Effector memory CD8-positive, alpha-beta T cell (primary cell): ENCODE measurements at regions not wholly inside any gene's neighbourhood (a gene's known extent, or its start where the extent isn't known, plus 50 kb on each side); places are given as distances from the start of the nearest gene placed in this dataset.
"Not testable (repeated sequence)": the region's sequence is repeated elsewhere in the genome, so short reads cannot be mapped to it uniquely, and the experiment has no call there.

Experiments used
- ATAC-seq: fragments of 150-1000 bp; cut with Tn5 transposase; replicated peaks from 2 replicates; pipeline ENCODE4 v1.10.0; 2021; ENCODE audit warnings: mild to moderate bottlenecking, moderate library complexity
- DNase-seq, 3 experiments: peaks; one replicate each; pipeline ENCODE4 v3.0.0; 2021
- H3K27ac Mint-ChIP-seq, 2 donors: one replicate each; pipeline ENCODE4 v1.8.0; 2022; ENCODE audit warnings: mild to moderate bottlenecking in 2 of 2, mixed read lengths in 2 of 2, moderate library complexity in 2 of 2
- H3K27me3 Mint-ChIP-seq, 2 donors: one replicate each; pipeline ENCODE4 v1.8.0; 2022; ENCODE audit warnings: mixed read lengths in 2 of 2
- H3K36me3 Mint-ChIP-seq: one replicate; pipeline ENCODE4 v1.8.0; 2022; ENCODE audit warnings: mild to moderate bottlenecking, moderate library complexity, mixed read lengths; ENCODE audit not compliant: insufficient read depth
- H3K4me1 Mint-ChIP-seq, 2 donors: one replicate each; pipeline ENCODE4 v1.8.0; 2022; ENCODE audit warnings: low read depth in 2 of 2, mixed read lengths in 2 of 2
- H3K4me3 Mint-ChIP-seq, 2 donors: one replicate each; pipeline ENCODE4 v1.8.0; 2022; ENCODE audit warnings: mild to moderate bottlenecking in 2 of 2, mixed read lengths in 2 of 2, moderate library complexity in 2 of 2
- H3K9me3 Mint-ChIP-seq, 2 donors: one replicate each; pipeline ENCODE4 v1.8.0; 2022; ENCODE audit warnings: mixed read lengths in 2 of 2

DNA sequence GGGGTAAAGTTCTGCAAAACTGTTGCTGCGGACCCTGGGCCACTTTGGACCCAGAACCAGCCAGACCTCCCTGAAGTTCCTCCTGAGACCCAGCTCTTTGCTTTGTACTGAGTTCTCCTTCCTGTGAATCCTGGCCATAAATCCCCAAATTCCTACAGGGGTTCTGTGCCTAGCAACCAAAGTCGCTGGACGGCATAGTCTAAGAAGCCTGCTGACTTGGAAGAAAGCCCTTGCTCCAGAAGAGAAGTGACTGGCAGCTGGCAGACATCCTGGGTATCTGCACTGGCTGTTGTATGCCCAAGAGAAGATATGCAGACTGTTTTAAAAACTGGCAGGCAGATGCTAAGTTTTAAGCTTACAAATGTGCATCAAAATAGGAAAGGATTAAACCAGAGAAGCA is 99.9 kb upstream of the SLC24A4 start:
- H3K9me3 Mint-ChIP-seq, result no peaks in the 10 kb centered on the region
- H3K27ac Mint-ChIP-seq, result no peak overlapping the region
- H3K4me1 Mint-ChIP-seq, result peaks cover 0 to 6% of the 10 kb centered on the region in 2 donors
- no peaks in the 10 kb centered on the region for H3K36me3 Mint-ChIP-seq
- no peak for ATAC-seq
- H3K27me3 Mint-ChIP-seq, result peaks cover 5 to 7% of the 10 kb centered on the region in 2 donors
- DNase-seq, result no peak
- H3K4me3 Mint-ChIP-seq, result no peak overlapping the region

DNA sequence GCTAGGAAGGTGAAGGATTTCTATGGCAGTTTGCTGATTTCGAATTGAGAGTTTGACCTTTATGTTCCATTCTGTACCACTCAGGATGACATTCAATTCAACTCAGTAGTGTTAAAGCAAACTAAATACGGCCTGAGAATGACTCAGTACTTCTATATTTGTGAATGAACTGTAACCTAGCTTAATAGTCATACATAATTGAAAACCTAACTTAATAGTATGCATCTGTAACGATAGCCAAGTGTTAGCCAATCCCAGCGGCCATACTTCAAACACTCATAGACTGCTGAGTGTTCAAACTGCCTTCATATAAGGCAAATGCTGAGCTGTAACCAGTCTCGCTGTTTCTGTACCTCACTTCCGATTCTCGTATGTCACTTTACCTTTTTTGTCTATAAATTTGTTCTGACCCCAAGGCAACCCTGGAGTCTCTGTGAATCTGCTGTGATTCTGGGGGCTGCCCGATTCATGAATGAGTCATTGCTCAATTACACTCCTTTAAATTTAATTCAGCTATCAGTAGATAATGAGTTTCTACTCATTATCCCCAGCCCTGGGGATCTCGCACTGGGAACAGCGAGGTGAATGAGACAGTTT is 98.5 kb upstream of the SLC24A4 start:
- no peaks in the 10 kb centered on the region for H3K36me3 Mint-ChIP-seq
- DNase-seq, result no peak
- peaks cover 0 to 6% of the 10 kb centered on the region in 2 donors for H3K4me1 Mint-ChIP-seq
- no peak for ATAC-seq
- no peak overlapping the region for H3K27ac Mint-ChIP-seq
- no peaks in the 10 kb centered on the region for H3K9me3 Mint-ChIP-seq
- H3K27me3 Mint-ChIP-seq, result peaks cover 7 to 9% of the 10 kb centered on the region in 2 donors
- no peak overlapping the region for H3K4me3 Mint-ChIP-seq

DNA sequence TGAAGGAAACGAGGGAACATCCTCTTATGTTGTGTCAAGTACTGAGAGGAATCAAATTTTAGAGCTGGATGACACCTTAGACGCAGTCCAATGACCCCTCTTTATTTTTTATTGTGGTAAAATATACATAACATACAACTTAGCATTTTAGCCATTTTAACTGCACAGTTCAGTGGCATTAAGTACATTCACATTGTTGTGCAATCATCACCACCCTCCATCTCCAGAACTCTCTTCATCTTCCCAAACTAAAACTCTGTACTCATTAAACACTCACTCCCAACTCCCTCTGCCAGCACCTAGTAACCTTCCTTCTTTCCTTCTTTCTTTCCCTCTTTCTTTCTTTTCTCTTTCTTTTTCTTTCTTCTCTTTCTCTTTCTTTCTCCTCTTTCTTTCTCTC is 97.2 kb upstream of the SLC24A4 start:
- Mint-ChIP-seq H3K9me3 (no peaks in the 10 kb centered on the region), H3K27ac (peak overlapping the region in 1 of 2 donors; percentile 56), H3K36me3 (no peaks in the 10 kb centered on the region), H3K4me3 (no peak overlapping the region), H3K27me3 (peaks cover 17 to 21% of the 10 kb centered on the region in 2 donors), H3K4me1 (peaks cover 0 to 6% of the 10 kb centered on the region in 2 donors)
- DNase-seq (no peak), ATAC-seq (no peak)

DNA sequence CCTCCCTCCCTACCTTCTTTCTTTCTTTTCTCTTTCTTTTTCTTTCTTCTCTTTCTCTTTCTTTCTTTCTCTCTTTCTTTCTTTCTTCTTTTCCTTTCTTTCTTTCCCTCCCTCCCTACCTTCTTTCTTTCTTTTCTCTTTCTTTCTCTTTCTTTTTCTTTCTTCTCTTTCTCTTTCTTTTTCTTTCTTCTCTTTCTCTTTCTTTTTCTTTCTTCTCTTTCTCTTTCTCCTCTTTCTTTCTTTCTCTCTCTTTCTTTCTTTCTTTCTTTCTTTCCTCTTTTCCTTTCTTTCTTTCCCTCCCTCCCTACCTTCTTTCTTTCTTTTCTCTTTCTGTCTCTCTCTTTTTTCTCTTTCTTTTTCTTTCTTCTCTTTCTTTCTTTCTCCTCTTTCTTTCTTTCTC is 96.8 kb upstream of the SLC24A4 start:
- peaks cover 19 to 26% of the 10 kb centered on the region in 2 donors for H3K27me3 Mint-ChIP-seq
- not testable (repeated sequence) for DNase-seq, H3K36me3 Mint-ChIP-seq, ATAC-seq, H3K4me3 Mint-ChIP-seq, H3K9me3 Mint-ChIP-seq, H3K4me1 Mint-ChIP-seq
- H3K27ac Mint-ChIP-seq, result peak overlapping the region in 1 of 2 donors; percentile 56

DNA sequence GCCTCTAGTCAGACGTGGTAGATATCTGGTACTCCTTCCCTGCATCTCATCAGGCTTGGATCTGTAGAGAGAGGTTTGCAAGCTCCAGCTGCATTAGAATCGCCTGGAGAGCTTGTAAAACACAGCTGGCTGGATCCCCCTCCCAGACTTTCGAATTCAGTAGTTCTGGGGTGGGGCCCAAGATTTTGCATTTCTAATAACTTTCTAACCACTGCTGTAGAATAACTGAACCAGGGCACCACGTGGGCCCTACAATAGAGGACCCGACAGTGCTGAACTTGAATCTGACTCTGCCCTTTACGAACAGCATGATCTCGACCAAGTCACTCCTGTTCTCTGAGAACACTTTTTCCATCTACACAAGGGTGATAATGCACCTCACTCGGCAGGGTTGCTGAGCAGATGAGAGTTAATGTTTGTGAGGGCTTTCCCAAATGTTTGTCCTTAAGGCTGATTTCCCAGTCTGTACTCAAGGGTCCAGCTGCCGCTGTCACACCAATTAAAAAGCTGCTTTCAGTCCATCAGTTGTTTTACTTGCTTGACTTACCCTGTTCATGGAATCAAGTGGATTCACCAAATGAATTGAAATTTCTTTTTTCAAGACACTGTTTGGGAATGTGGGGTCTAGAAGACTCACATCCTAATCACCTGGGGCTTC is 86.6 kb upstream of the SLC24A4 start:
- ATAC-seq (no peak), DNase-seq (no peak)
- Mint-ChIP-seq H3K9me3 (no peaks in the 10 kb centered on the region), H3K4me3 (no peak overlapping the region), H3K27ac (no peak overlapping the region), H3K27me3 (peaks cover 33 to 62% of the 10 kb centered on the region in 2 donors), H3K36me3 (no peaks in the 10 kb centered on the region), H3K4me1 (no peaks in the 10 kb centered on the region)

DNA sequence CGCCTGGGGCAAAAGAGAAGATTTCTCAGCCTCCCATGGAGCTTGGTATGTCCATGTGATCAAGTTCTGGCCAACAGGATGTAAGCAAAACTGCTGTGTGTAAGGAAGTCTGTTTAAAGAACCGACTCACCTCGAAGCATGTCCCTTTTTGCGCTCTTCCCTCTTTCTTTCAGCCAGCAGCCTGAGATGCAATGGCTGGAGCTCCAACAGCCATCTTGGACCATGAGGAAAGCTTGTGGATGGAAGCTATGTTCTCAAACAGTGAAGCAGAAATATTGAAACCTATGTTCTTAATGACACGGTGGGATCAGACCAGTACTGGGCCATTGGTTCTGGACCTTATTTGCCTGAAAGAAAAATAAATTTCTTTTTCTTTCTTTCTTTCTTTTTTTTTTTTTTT is 82.3 kb upstream of the SLC24A4 start:
- Mint-ChIP-seq H3K9me3 (peaks cover 0 to 20% of the 10 kb centered on the region in 2 donors), H3K27me3 (peaks cover 1 to 20% of the 10 kb centered on the region in 2 donors), H3K27ac (no peak overlapping the region), H3K4me3 (no peak overlapping the region), H3K4me1 (no peaks in the 10 kb centered on the region), H3K36me3 (no peaks in the 10 kb centered on the region)
- DNase-seq, result no peak
- ATAC-seq, result no peak

DNA sequence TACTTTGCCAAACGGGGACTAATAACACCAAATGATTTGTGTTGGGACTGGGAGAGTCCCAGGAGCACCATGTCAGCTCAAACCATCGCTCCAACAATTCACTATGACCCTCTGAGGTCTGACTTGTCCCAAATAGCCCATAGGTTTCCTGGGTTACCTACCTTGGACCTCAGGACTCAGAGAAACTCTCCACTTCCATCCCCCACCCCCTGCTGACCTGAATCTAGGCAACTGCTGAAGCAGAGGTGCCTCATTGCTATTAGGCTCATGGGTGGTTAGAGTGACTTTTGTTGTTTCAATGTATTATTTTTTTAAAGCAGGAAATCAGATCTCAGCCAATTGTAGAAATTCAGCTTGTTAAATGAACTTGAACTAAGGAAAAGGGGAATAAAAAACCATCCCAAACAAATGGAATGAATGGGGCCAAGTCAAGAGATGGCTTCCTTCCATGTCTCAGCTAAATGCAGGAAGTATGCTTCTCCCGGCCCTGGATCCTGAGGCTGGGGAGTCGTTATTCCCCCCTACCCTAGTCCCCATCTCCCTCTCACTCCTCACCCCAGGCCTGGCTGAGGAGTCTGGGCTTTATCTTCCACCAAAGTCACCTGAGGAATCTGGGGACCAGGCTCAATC is 80.9 kb upstream of the SLC24A4 start:
- no peak overlapping the region for H3K27ac Mint-ChIP-seq
- H3K36me3 Mint-ChIP-seq, result no peaks in the 10 kb centered on the region
- DNase-seq, result no peak
- no peaks in the 10 kb centered on the region for H3K4me1 Mint-ChIP-seq
- H3K9me3 Mint-ChIP-seq, result peaks cover 4 to 27% of the 10 kb centered on the region in 2 donors
- H3K27me3 Mint-ChIP-seq, result peaks cover 0 to 17% of the 10 kb centered on the region in 2 donors
- ATAC-seq, result no peak
- H3K4me3 Mint-ChIP-seq, result no peak overlapping the region

DNA sequence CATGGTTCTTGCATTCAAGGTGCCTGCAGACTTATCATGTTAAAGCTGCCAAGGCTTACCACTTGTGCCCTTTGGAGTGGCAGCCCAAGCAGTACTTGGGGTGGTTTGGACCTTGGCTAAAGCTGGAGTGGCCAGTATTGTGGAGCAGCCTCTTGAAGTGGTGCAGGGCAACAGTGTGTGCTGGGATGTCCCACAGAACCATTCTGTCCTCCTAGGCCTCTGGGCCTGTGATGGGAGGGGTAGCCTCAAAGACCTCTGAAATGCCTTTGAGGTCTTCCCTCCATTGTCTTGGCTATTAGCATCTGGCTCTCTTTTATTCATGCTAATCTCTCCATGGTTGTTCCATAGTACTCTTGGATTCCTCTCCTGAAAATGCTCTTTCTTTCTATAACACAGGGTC is 78.2 kb upstream of the SLC24A4 start:
- Mint-ChIP-seq H3K36me3 (no peaks in the 10 kb centered on the region), H3K27me3 (peaks cover 0 to 8% of the 10 kb centered on the region in 2 donors), H3K9me3 (peaks cover 4 to 27% of the 10 kb centered on the region in 2 donors), H3K27ac (no peak overlapping the region), H3K4me1 (no peaks in the 10 kb centered on the region), H3K4me3 (no peak overlapping the region)
- DNase-seq (no peak), ATAC-seq (no peak)

DNA sequence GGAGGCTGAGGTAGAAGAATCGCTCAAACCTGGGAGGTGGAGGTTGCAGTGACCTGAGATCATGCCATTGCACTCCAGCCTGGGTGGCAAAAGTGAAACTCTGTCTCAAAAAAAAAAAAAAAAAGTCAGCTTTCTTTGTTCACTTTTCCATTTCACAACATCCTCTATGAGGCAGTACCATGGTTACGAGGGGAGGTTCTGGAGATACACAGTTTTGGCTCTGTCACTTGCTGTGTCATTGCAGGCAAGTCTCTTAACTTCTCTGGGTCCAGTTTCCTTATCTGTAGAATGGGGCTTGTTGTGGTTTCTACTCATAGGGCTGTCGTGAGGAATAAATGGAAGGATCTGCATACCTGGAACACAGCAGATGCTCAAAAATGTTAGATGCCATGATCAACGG is 75.6 kb upstream of the SLC24A4 start:
- H3K9me3 Mint-ChIP-seq, result peaks cover 4 to 27% of the 10 kb centered on the region in 2 donors
- no peak overlapping the region for H3K27ac Mint-ChIP-seq
- peaks cover 23 to 25% of the 10 kb centered on the region in 2 donors for H3K27me3 Mint-ChIP-seq
- ATAC-seq, result no peak
- no peak for DNase-seq
- H3K36me3 Mint-ChIP-seq, result no peaks in the 10 kb centered on the region
- H3K4me1 Mint-ChIP-seq, result peaks cover 0 to 2% of the 10 kb centered on the region in 2 donors
- no peak overlapping the region for H3K4me3 Mint-ChIP-seq

DNA sequence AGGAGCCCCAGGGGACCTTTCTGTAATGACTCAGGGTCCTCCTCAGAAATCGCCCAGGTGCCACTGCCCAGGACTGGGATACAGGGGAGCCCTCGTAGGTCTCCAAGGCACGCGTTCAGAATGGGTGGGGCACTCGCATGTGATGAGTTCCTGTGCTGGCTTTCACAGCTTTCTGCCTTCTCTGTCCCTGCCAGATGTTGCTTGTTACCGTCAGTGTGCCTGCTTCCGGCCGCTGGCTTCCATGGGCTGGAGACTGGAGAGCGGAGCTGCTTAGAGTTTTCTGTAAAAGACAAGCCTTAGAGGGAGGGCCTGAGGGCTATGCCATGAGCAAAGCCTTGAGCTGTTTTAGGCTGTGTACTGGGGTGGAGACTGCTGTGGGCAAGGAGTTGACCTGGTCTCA is 75.0 kb upstream of the SLC24A4 start:
- DNase-seq (no peak), ATAC-seq (no peak)
- peaks cover 0 to 2% of the 10 kb centered on the region in 2 donors for H3K4me1 Mint-ChIP-seq
- H3K36me3 Mint-ChIP-seq, result no peaks in the 10 kb centered on the region
- H3K9me3 Mint-ChIP-seq, result peaks cover 4 to 27% of the 10 kb centered on the region in 2 donors
- H3K27me3 Mint-ChIP-seq, result peaks cover 29 to 32% of the 10 kb centered on the region in 2 donors
- H3K4me3 Mint-ChIP-seq, result no peak overlapping the region
- no peak overlapping the region for H3K27ac Mint-ChIP-seq

DNA sequence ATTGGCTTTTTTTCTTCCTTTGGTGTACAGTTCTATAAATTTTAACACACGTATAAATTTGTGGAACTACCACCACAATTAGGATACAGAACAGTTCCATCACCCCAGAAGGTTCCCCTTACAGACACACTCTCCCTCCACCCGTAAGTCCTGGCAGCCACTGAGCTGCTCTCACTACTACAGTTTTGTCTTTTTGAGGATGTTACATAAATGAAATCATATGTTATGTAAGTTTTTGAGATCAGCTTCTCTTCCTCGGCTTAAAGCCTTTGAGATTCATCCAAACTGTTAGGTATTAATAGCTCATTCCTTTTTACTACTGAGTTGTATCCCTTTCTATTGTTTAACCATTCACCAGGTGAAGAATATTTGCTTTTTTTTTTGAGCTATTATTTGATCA is 74.3 kb upstream of the SLC24A4 start:
- Mint-ChIP-seq H3K27me3 (peaks cover 36 to 39% of the 10 kb centered on the region in 2 donors), H3K4me3 (no peak overlapping the region), H3K27ac (no peak overlapping the region), H3K4me1 (peaks cover 0 to 4% of the 10 kb centered on the region in 2 donors), H3K36me3 (no peaks in the 10 kb centered on the region), H3K9me3 (peaks cover 4 to 22% of the 10 kb centered on the region in 2 donors)
- DNase-seq (no peak), ATAC-seq (no peak)

DNA sequence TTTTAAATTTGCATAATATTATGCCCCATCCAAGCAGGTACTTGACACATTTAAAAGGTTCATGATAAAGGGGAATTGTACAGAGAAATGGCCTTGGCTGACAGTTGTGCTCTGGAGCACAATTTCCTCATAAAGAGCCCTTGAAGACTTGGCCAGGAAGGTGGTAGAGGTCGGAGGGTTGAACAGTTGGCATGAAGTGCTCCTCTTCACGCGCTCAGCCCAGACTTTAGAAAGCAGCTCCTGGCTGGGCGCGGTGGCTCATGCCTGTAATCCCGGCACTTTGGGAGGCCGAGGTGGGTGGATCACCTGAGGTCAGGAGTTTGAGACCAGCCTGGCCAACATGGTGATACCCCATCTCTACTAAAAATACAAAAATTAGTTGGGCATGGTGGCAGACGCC is 72.6 kb upstream of the SLC24A4 start:
- H3K4me3 Mint-ChIP-seq, result not testable (repeated sequence)

DNA sequence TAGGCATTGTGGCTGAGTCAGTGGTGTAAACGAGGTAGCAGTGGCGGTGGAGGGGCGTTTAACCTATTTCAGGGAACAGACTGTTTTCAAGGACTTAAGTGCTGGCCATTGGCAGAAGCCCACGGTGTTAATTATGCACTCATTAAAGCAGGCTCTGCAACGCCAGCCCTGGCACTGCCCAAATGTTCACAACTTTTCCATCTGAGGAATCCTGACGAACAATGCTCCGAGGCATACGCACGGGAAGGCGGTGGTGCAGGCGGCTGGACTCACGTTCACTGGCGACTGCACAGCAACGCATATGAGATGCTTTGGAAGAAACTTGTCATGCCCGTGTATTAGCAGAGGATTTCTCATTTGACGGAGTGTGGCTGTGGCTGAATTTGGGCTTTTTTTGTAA is 70.6 kb upstream of the SLC24A4 start:
- no peaks in the 10 kb centered on the region for H3K9me3 Mint-ChIP-seq

More for the DNA sequence above, 72.6 kb upstream of the SLC24A4 start:
- Mint-ChIP-seq H3K9me3 (peaks cover 4 to 10% of the 10 kb centered on the region in 2 donors), H3K27me3 (peaks cover 50 to 56% of the 10 kb centered on the region in 2 donors)
- not testable (repeated sequence) for H3K27ac Mint-ChIP-seq, H3K4me1 Mint-ChIP-seq, ATAC-seq, H3K36me3 Mint-ChIP-seq, DNase-seq

More for the DNA sequence above, 70.6 kb upstream of the SLC24A4 start:
- Mint-ChIP-seq H3K4me1 (peaks cover 0 to 4% of the 10 kb centered on the region in 2 donors), H3K4me3 (no peak overlapping the region), H3K36me3 (no peaks in the 10 kb centered on the region), H3K27me3 (peaks cover 67 to 75% of the 10 kb centered on the region in 2 donors), H3K27ac (no peak overlapping the region)
- DNase-seq (no peak), ATAC-seq (no peak)
